ENCODE measurements at regions not wholly inside any gene's neighbourhood (a gene's known extent, or its start where the extent isn't known, plus 50 kb on each side); places are given as distances from the start of the nearest gene placed in this dataset.

DNA sequence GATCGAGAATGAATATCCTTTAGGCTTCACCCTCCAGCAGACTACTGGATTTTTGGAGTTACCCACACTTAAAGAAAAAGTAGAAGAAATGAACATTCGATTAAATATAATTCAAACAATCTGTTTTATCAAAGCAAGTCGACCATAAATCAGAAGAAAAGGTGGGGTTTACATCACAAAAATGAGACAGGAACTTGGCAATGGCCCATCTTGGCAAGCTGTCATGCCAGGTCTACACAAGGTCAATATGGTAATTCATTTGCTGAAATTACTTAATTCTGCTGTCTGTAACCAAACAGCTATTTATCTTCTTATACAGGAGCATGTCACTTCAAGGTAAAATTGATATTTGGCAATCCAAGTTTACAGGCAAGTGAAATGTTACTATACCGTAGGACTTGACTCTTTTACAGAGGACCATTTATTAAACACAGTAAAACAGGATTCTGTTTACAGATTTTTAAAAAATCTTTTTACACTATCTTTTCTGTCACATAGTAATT lies 640.6 kb upstream of the NRP1 start:
- TF ChIP-seq CTCF (IDR thresholded peaks at IDR 0.05) (no peak), POLR2A (IDR thresholded peaks at IDR 0.05) (no peak), POLR2AphosphoS5 (IDR thresholded peaks at IDR 0.05) (no peak), EP300 (IDR thresholded peaks at IDR 0.05; ENCODE audit: low read depth) (no peak)
